Raji (cell line): ENCODE measurements at regions not wholly inside any gene's neighbourhood (a gene's known extent, or its start where the extent isn't known, plus 50 kb on each side); places are given as distances from the start of the nearest gene placed in this dataset.

Experiments used
- POLR2A ChIP-seq: IDR thresholded peaks from 2 replicates; pipeline ENCODE4 v1.6.1; 2011; ENCODE audit warnings: low read depth, low read length, control low read depth; ENCODE audit not compliant: insufficient read depth

- TF ChIP-seq POLR2A: no peak
These were observed 455.4 kb downstream of the RPS24 start for GRCh38 chr10:78489034-78489433.

DNA sequence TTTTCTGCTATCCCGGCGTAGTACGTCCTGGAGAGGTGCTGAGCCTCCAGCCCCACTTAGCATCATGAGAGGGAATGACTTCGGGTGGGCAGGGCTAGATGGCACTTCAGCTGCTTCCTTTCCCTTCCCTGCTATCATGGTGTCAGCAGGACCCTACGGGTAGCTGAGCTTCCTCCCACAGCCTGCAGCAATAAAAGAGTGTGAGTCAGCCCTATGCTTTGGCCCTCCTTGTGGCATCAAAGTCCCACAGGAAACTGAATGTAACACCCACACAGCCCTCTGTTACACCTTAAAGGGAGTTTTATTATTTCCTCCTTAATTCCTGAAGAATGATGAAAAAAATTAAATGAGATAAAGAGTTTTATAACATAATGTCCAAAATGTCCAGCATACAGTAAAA is 458.1 kb downstream of the RPS24 start:
- TF ChIP-seq POLR2A: no peak

DNA sequence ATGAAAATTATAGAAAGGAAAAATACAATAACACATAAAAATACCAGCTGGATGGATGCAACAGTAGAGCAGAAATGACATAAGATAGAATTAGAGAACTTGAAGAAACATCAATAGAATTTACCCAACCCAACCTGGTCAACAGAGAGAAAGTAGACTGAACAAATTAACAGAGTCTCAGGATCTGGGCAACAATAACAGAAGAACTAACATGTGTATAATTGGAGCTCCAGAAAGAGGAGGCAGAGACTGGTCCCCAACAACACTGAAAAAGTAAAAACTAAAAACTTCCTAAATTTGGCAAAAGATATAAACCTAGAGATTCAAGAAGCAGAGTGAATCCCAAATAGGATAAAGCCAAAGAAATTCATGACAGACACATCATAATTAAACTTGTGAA is 458.8 kb downstream of the RPS24 start:
- no peak for TF ChIP-seq POLR2A

- no peak for TF ChIP-seq POLR2A
These were observed 460.5 kb downstream of the RPS24 start for GRCh38 chr10:78494179-78494578.

GRCh38 chr10:78502210-78502936 is 468.7 kb downstream of the RPS24 start:
- TF ChIP-seq POLR2A: no peak

DNA sequence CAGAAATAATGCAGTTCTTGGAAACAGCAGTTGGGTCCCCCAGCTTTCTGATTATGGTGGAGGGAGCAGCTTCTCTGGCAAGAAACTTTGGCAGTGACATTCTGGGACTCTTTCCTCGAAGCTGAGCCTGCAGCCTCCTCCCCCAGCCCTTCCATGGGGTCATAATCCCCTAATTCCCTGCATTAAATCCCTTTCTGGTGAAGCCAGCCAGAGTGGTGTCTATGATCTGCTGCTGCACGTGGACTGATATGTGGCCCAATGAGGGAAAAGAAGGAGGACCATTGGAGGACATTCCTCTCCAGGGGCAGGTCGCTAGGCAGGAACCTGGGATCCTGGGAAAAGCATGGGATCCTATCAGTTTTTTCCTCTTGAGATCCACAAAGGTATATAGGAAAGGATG is 470.5 kb downstream of the RPS24 start:
- no peak for TF ChIP-seq POLR2A

- TF ChIP-seq POLR2A: no peak
These were observed 472.0 kb downstream of the RPS24 start for GRCh38 chr10:78505657-78506056.

DNA sequence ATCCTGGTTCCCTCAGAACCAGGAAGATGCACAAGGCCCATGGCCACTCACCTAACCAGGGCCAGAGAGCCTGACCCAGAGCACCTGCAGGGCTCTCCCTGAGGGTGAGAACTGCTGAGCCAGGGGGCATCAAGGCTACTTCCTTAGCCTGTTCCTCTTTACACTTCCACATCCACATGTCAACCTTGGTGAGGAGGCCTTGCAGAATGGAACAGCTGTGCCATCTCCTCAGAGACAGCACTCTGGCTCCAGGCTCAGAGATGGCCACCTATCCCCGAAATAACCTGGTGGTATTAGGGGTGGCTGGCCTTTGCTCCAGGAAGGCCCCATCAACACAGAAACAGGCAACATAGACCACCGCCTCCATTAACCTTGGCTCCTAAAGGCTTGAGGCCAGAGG is 473.0 kb downstream of the RPS24 start:
- TF ChIP-seq POLR2A: no peak

GRCh38 chr10:78507510-78508160 is 474.0 kb downstream of the RPS24 start:
- TF ChIP-seq POLR2A: no peak

GRCh38 chr10:78508955-78509748 is 475.5 kb downstream of the RPS24 start:
- no peak for TF ChIP-seq POLR2A

- TF ChIP-seq POLR2A: no peak
These were observed 477.1 kb downstream of the RPS24 start for GRCh38 chr10:78510566-78511323.

DNA sequence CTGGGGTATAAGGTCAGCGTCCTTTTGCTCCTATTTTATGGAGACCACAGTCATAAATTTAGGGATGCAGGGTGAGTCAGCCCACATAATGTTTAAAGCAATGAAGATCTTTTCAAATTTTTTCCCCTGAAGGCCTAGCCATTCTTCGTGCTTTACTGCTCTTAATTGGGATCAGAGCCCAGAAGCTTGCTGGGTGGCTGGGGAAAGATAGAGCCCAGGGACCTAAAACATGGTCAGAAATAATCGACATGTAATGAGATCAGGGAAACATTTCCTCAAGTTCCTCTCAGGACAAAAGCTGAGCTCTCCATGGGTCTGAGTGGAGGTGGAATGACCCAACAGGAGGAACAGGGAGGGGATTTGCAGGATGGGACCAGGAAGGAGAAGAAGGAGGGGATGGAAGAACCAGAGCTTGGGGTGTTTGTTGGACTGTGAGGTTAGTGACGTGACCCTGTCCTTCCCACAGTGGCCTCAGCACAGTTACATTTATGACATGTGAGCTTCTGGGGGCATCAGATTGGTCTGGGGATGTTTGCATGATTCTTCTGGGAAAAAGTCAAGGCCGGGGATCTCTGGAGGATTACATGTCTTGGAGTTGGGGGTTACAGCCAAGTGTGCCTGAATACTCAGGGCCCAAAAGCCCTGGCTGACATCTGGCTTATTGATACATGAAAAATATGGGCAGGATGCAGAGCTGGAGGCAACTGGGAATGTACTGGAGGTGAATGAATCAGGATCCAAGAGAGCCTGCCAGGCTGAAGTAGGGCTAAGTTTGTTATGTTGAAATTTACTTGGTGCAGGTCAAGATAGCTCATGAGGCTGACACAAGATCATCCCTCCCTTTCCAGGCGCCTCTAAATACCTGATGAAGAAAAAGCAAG is 477.9 kb downstream of the RPS24 start:
- no peak for TF ChIP-seq POLR2A

DNA sequence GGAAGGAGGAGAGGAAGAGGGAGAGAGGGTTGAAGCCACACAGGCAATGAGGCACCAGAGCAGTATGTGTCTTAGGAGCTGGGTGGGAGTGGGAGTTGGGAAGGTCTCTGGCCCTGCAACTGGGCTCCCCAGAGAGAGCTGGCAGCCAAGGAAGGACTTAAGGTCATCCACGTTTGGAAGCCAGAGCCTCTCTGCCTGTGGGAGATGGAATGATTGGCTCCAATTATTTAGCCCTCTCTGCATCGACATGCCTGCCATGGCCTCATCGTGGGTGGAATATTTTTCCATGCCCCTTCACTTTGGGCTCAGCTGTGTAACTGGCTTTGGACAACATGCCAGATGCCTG is 478.5 kb downstream of the RPS24 start:
- no peak for TF ChIP-seq POLR2A

- no peak for TF ChIP-seq POLR2A
These were observed 479.7 kb downstream of the RPS24 start for GRCh38 chr10:78513330-78513729.

GRCh38 chr10:78513986-78514385 is 480.3 kb downstream of the RPS24 start:
- no peak for TF ChIP-seq POLR2A

GRCh38 chr10:78514459-78514858 is 480.8 kb downstream of the RPS24 start:
- no peak for TF ChIP-seq POLR2A
